GM12872 (cell line): ENCODE measurements at regions not wholly inside any gene's neighbourhood (a gene's known extent, or its start where the extent isn't known, plus 50 kb on each side); places are given as distances from the start of the nearest gene placed in this dataset.

Source experiments
- CTCF ChIP-seq: IDR thresholded peaks from 3 replicates; pipeline ENCODE4 v1.5.1; 2011; ENCODE audit warnings: low read depth, mild to moderate bottlenecking, low read length, moderate library complexity; ENCODE audit not compliant: insufficient read depth

GRCh38 chr14:101008196-101008595, 104.7 kb upstream of the RTL1 start:
- no peak for TF ChIP-seq CTCF

- TF ChIP-seq CTCF, result no peak
Observed at GRCh38 chr14:101008631-101009336, 105.3 kb upstream of the RTL1 start.

GRCh38 chr14:101009531-101009930, 106.0 kb upstream of the RTL1 start:
- TF ChIP-seq CTCF, result no peak

GRCh38 chr14:101010293-101010692, 106.8 kb upstream of the RTL1 start:
- TF ChIP-seq CTCF, result no peak

- no peak for TF ChIP-seq CTCF
Observed at GRCh38 chr14:101010835-101011234, 107.3 kb upstream of the RTL1 start.

GRCh38 chr14:101017209-101017608, 113.7 kb upstream of the RTL1 start:
- TF ChIP-seq CTCF, result no peak

GRCh38 chr14:101017806-101018560, 114.5 kb upstream of the RTL1 start:
- TF ChIP-seq CTCF, result no peak
